Colonic mucosa (tissue), 4 donors: ENCODE measurements at regions not wholly inside any gene's neighbourhood (a gene's known extent, or its start where the extent isn't known, plus 50 kb on each side); places are given as distances from the start of the nearest gene placed in this dataset.

Experiments
- DNase-seq: peaks from one replicate; pipeline ENCODE4 v3.0.0-alpha.2; 2020
- H3K27ac ChIP-seq: fragments of 200-600 bp; one replicate; pipeline ENCODE4 v1.8.0; 2021
- H3K27me3 ChIP-seq: fragments of 200-600 bp; one replicate; pipeline ENCODE4 v1.8.0; 2021
- H3K36me3 ChIP-seq: fragments of 200-600 bp; one replicate; pipeline ENCODE4 v1.8.0; 2021
- H3K4me1 ChIP-seq: fragments of 200-600 bp; one replicate; pipeline ENCODE4 v1.8.0; 2021; ENCODE audit warnings: mild to moderate bottlenecking
- H3K4me3 ChIP-seq: fragments of 200-600 bp; one replicate; pipeline ENCODE4 v1.8.0; 2021
- H3K9ac ChIP-seq, 2 donors: one replicate each; pipeline ENCODE4 v1.7.0; 2013; ENCODE audit warnings: control low read depth in 2 of 2, low read depth in 2 of 2, low read length in 2 of 2
- H3K9me3 ChIP-seq: fragments of 200-600 bp; one replicate; pipeline ENCODE4 v1.8.0; 2021
- intact Hi-C: fragments of 100-400 bp; cut with DNase I; formaldehyde crosslinking; loops from one replicate; pipeline ENCODE4 v1.14.1; 2022
- TF ChIP-seq, protein P1 (sequence below): fragments of 200-600 bp; IDR thresholded peaks from one replicate; pipeline ENCODE4 v1.8.0; 2022; ENCODE audit warnings: antibody characterized with exemption, mild to moderate bottlenecking
- donor health status: healthy.
- donor health status: DM: no; HTN: no; CAD: no.
- donor health status: DM: no; HTN: no; CAD: no.

DNA sequence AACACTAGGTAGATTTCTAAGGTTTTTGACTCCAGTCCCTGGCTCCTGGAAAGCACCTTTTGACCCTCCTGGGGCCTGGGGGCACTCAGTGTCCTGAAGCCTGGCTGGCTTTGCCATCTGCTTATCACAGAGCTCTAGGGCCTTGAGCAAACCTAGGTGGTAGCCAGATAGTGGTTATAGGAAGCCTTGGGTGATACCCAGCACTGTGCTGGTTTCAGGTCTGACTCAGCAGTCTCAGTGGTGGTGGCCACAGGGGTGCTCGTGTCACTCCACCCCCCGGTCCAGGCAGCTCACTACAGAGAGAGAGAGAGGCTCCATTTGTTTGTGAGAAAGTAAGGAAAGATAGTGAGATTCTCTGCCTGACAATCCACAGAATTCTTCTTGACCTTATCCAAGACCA lies 195.8 kb upstream of the ZFP42 start:
- no peaks in the 10 kb centered on the region for H3K9me3 ChIP-seq
- TF ChIP-seq, protein P1, sequence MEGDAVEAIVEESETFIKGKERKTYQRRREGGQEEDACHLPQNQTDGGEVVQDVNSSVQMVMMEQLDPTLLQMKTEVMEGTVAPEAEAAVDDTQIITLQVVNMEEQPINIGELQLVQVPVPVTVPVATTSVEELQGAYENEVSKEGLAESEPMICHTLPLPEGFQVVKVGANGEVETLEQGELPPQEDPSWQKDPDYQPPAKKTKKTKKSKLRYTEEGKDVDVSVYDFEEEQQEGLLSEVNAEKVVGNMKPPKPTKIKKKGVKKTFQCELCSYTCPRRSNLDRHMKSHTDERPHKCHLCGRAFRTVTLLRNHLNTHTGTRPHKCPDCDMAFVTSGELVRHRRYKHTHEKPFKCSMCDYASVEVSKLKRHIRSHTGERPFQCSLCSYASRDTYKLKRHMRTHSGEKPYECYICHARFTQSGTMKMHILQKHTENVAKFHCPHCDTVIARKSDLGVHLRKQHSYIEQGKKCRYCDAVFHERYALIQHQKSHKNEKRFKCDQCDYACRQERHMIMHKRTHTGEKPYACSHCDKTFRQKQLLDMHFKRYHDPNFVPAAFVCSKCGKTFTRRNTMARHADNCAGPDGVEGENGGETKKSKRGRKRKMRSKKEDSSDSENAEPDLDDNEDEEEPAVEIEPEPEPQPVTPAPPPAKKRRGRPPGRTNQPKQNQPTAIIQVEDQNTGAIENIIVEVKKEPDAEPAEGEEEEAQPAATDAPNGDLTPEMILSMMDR = no peak
- DNase-seq = no peak
- H3K9ac ChIP-seq = no peak overlapping the region
- no peaks in the 10 kb centered on the region for H3K36me3 ChIP-seq
- no peak overlapping the region for H3K27ac ChIP-seq
- H3K4me3 ChIP-seq = no peak overlapping the region
- no peaks in the 10 kb centered on the region for H3K27me3 ChIP-seq
- intact Hi-C loops = no loop called here
- no peaks in the 10 kb centered on the region for H3K4me1 ChIP-seq

DNA sequence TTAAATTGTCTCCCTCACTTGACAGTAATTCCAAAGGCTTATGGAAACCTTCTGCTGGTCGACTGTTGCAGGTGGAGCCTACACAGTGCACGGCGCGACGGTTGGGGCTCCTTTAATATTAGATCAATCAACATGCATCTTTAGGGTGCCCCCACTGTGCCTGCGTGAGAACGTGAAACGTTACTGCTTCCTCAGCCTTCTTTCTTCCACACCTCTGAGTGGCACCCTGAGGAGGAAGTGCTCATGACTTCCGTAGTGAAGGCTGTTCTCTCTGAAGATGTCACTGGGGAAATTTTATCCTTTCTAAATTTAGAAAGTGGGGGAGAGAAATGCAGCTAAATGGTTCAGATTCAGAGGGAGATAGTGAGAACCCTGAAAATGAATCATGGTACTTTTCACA lies 184.0 kb upstream of the ZFP42 start:
- TF ChIP-seq, protein P1 = no peak
- no peaks in the 10 kb centered on the region for H3K36me3 ChIP-seq
- no peak overlapping the region for H3K27ac ChIP-seq
- H3K9ac ChIP-seq = no peak overlapping the region
- H3K9me3 ChIP-seq = no peaks in the 10 kb centered on the region
- H3K4me1 ChIP-seq = no peaks in the 10 kb centered on the region
- intact Hi-C loops = no loop called here
- H3K27me3 ChIP-seq = no peaks in the 10 kb centered on the region
- H3K4me3 ChIP-seq = no peak overlapping the region
- no peak for DNase-seq

DNA sequence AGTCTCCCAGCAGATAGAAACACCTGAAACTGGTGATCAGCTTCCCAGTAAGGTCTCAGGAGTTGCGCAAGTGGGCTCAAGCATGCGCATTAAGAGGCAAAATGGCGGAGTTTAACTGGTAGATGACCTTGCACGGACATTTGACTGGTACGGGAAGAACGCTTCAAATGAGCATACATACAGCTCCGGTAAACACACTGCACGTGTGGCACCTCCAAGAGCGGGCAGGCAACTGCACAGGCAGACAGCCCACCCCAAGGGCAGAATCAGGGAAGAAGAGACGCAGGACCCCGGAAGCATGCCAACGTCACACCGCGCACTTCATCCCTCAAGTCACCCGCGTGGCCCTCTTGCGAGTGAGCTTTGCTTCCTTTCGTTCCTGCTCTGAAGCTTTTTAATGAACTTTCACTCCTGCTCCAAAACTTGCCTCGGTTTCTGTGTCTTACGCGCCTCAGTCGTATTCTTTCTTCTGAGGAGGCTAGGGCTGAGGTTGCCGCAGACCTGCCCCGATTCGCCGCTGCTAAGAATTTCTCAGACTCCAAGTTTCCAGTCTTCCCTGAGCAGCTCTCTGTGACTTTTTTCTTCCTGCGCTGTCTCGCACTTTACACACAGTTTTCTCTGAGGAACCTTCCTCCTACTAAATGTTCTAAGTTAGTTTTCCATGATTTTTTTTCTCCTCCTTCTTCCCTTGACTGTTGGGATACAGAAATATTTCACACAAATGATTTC lies 180.7 kb upstream of the ZFP42 start:
- H3K4me3 ChIP-seq = no peak overlapping the region
- H3K4me1 ChIP-seq = no peaks in the 10 kb centered on the region
- TF ChIP-seq, protein P1 = no peak
- H3K9me3 ChIP-seq = no peaks in the 10 kb centered on the region
- no peak overlapping the region for H3K27ac ChIP-seq
- intact Hi-C loops = no loop called here
- no peaks in the 10 kb centered on the region for H3K27me3 ChIP-seq
- peak; percentile 49 for DNase-seq
- no peaks in the 10 kb centered on the region for H3K36me3 ChIP-seq
- peak overlapping the region; percentile 30 to 34 for H3K9ac ChIP-seq

DNA sequence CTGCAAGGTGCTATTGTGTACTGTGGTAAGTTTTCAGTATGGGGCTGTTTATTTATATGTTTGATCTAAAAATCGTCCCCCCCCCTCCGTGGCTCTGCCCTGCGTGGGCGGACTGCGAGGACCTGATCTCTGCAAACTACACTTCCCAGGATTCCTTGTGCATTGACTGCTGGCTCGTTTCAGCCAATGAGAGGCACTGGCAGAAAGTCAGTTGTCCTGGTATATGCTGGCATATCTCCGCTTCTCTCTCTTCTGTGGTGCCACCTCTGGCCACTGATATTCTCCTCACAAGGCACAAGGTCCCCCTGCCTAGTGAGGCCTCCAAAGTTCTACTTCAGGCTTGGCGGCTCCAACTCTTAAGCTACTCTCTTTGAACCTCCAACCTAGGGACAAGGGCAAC lies 168.8 kb upstream of the ZFP42 start:
- Histone ChIP-seq H3K9me3 (no peaks in the 10 kb centered on the region), H3K4me3 (no peak overlapping the region), H3K4me1 (no peaks in the 10 kb centered on the region), H3K9ac (no peak overlapping the region), H3K27me3 (peaks cover 5% of the 10 kb centered on the region), H3K27ac (no peak overlapping the region), H3K36me3 (no peaks in the 10 kb centered on the region)
- intact Hi-C loops = no loop called here
- no peak for DNase-seq
- TF ChIP-seq, protein P1 = no peak

DNA sequence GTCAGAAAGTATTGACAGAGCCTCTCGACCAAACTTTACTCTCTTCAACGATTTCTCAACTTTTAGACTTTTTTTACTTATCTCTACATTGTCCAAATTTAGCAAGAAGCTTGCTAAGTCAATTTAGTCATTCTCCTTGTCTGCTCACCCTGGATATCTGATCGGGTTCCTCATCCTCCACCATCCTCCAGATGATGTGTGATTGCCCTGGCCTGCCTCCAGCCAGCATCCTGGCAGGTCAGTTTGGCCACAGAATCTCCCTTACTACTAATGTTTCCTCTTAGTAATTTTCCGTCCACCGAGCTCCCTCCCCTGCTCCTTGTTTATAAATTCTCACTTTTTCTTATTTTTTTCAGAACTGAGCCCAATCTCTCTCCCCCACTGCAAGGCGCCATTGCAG lies 167.9 kb upstream of the ZFP42 start:
- H3K4me3 ChIP-seq = no peak overlapping the region
- no peak for DNase-seq
- TF ChIP-seq, protein P1 = no peak
- no peaks in the 10 kb centered on the region for H3K36me3 ChIP-seq
- no peaks in the 10 kb centered on the region for H3K4me1 ChIP-seq
- intact Hi-C loops = no loop called here
- H3K9ac ChIP-seq = no peak overlapping the region
- H3K27me3 ChIP-seq = peaks cover 5% of the 10 kb centered on the region
- H3K27ac ChIP-seq = no peak overlapping the region
- H3K9me3 ChIP-seq = no peaks in the 10 kb centered on the region
